ENCODE measurements at regions not wholly inside any gene's neighbourhood (a gene's known extent, or its start where the extent isn't known, plus 50 kb on each side); places are given as distances from the start of the nearest gene placed in this dataset.

DNA sequence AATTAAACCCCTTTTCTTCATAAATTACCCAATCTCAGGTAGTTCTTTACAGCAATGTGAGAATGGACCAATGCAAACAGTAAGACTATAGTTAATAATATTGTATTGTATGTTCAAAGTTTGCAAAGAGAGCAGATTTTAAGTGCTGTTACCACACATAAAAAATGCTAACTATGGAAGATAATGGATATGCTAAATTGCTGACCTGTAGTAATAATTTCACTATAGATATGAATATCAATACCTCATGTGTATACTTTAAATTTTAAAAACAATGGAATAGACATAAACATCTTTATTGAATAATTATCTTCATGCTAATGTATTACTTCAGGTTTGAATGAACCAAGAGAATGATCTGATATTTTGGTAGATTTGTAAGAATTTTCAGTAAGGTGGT is 552.4 kb upstream of the CHRM3 start:
- H3K27me3 ChIP-seq (ENCODE audit: control insufficient read depth, insufficient read depth, low read length), result no peaks in the 10 kb centered on the region
- TF ChIP-seq, protein P1, sequence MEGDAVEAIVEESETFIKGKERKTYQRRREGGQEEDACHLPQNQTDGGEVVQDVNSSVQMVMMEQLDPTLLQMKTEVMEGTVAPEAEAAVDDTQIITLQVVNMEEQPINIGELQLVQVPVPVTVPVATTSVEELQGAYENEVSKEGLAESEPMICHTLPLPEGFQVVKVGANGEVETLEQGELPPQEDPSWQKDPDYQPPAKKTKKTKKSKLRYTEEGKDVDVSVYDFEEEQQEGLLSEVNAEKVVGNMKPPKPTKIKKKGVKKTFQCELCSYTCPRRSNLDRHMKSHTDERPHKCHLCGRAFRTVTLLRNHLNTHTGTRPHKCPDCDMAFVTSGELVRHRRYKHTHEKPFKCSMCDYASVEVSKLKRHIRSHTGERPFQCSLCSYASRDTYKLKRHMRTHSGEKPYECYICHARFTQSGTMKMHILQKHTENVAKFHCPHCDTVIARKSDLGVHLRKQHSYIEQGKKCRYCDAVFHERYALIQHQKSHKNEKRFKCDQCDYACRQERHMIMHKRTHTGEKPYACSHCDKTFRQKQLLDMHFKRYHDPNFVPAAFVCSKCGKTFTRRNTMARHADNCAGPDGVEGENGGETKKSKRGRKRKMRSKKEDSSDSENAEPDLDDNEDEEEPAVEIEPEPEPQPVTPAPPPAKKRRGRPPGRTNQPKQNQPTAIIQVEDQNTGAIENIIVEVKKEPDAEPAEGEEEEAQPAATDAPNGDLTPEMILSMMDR (IDR thresholded peaks at IDR 0.05; ENCODE audit: insufficient read depth, low read depth, low read length), result no peak
- ChIA-PET CTCF (no interaction called here), POLR2A (no interaction called here)
- DNase-seq (ENCODE audit: low read depth), result no peak
- H3K4me3 ChIP-seq (ENCODE audit: low read depth, low read length), result no peak overlapping the region
- no peaks in the 10 kb centered on the region for H3K36me3 ChIP-seq (ENCODE audit: control insufficient read depth, insufficient read depth, low read length)

DNA sequence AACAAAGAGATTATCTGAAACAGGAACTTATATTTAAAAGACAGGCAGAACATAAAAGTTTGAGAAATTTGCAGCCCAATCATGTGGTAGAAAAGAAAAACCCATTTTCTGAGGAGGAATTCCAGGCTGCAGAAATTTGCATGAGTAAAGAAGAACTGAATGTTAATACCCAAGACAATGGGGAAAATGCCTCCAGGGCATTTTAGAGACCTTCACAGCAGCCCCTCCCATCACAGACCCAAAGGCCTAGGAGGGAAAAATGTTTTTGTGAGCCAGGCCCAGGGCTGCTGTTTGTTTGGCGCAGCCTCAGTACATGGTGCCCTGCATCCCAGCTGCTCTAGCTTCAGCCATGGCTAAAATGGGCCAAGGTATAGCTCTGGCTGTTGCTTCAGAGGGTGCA is 554.3 kb upstream of the CHRM3 start:
- DNase-seq (ENCODE audit: low read depth), result no peak
- TF ChIP-seq, protein P1 (IDR thresholded peaks at IDR 0.05; ENCODE audit: insufficient read depth, low read depth, low read length), result no peak
- CTCF ChIA-PET, result no interaction called here
- no peaks in the 10 kb centered on the region for H3K36me3 ChIP-seq (ENCODE audit: control insufficient read depth, insufficient read depth, low read length)
- H3K27me3 ChIP-seq (ENCODE audit: control insufficient read depth, insufficient read depth, low read length), result no peaks in the 10 kb centered on the region
- no peak overlapping the region for H3K4me3 ChIP-seq (ENCODE audit: low read depth, low read length)
- POLR2A ChIA-PET, result no interaction called here

DNA sequence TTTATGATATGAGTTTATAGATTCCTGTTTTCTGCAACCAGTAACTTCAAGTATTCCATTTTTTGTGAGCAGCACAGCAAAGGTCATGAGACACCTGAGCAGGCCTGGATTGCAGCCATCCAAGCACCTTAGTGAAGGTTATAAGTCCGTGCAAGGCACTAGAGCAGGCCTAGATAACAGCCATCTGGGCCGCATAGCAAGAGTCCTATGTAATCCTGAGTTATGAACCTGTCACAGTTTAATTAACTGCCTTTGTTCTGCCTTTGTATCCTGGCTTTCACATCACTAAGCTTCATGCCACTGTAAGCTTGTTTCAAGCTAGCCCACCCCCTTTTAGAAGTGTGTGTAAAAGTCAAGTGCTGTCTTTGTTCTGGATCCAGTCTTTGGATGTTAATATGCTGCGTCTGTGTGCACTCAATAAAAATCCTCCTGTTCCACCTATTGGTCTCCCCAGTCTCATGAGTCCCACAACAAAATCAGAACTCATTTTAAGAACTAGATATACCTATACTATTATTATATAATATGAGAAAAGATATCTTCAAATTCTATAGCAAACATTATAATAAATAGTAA is 556.2 kb upstream of the CHRM3 start:
- H3K36me3 ChIP-seq (ENCODE audit: control insufficient read depth, insufficient read depth, low read length), result no peaks in the 10 kb centered on the region
- no peak for DNase-seq (ENCODE audit: low read depth)
- ChIA-PET POLR2A (no interaction called here), CTCF (no interaction called here)
- no peaks in the 10 kb centered on the region for H3K27me3 ChIP-seq (ENCODE audit: control insufficient read depth, insufficient read depth, low read length)
- TF ChIP-seq, protein P1 (IDR thresholded peaks at IDR 0.05; ENCODE audit: insufficient read depth, low read depth, low read length), result no peak
- no peak overlapping the region for H3K4me3 ChIP-seq (ENCODE audit: low read depth, low read length)

DNA sequence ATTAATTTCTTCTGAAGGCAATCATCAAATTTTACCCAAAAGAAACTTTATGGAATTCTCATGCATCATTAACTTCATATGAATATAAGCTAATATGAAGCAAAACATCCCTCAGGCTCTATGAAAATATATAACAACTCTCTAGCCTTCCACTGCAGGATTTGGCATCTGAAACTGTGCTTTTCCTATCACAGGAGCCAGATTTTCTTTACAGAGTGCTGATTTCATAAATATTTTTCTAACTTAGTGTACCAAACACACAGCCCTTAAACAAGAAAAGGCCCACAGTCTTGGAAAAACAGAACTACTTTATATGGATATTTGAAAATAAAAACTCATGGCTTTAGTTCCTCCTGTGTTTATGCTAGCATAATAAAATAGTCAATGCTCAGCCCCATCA is 559.5 kb upstream of the CHRM3 start:
- ChIA-PET CTCF (no interaction called here), POLR2A (no interaction called here)
- Histone ChIP-seq H3K4me3 (ENCODE audit: low read depth, low read length) (no peak overlapping the region), H3K36me3 (ENCODE audit: control insufficient read depth, insufficient read depth, low read length) (no peaks in the 10 kb centered on the region), H3K27me3 (ENCODE audit: control insufficient read depth, insufficient read depth, low read length) (no peaks in the 10 kb centered on the region)
- TF ChIP-seq, protein P1 (IDR thresholded peaks at IDR 0.05; ENCODE audit: insufficient read depth, low read depth, low read length), result no peak
- DNase-seq (ENCODE audit: low read depth), result no peak

DNA sequence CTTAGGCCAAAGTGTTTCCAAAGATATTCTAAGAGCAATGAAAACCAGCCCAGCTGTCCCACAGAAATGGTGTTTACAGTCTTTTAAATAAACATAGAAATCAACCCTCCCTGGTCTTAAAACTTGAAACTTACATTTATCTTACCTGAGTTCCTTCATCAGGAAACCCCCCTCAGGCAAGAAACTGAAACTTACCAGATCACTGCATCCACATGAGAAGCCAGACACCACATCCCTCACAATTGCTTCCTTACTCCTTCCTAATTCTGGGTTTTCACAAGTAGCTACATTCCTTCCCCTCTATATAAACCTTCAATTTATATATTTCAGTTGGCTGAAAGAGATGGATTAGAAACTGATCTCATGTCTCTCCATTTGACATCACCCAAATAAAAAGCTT is 563.0 kb upstream of the CHRM3 start:
- ChIA-PET CTCF (no interaction called here), POLR2A (no interaction called here)
- no peaks in the 10 kb centered on the region for H3K27me3 ChIP-seq (ENCODE audit: control insufficient read depth, insufficient read depth, low read length)
- DNase-seq (ENCODE audit: low read depth), result no peak
- no peak overlapping the region for H3K4me3 ChIP-seq (ENCODE audit: low read depth, low read length)
- H3K36me3 ChIP-seq (ENCODE audit: control insufficient read depth, insufficient read depth, low read length), result no peaks in the 10 kb centered on the region
- TF ChIP-seq, protein P1 (IDR thresholded peaks at IDR 0.05; ENCODE audit: insufficient read depth, low read depth, low read length), result no peak

Measured in BJ (cell line).